Testis (tissue), 2 donors: ENCODE measurements at regions not wholly inside any gene's neighbourhood (a gene's known extent, or its start where the extent isn't known, plus 50 kb on each side); places are given as distances from the start of the nearest gene placed in this dataset.

Source experiments
- POLR2A ChIP-seq: fragments of 450-650 bp; IDR thresholded peaks from one replicate; pipeline ENCODE4 v1.6.1; 2017; ENCODE audit warnings: antibody characterized with exemption, mild to moderate bottlenecking, moderate library complexity
- TF ChIP-seq, protein P1 (sequence below), 3 experiments: fragments of 450-650 bp in 2 of 3; fragments of 200-600 bp in 1 of 3; sonication (generic) in 1 of 3; IDR thresholded peaks; one replicate each; pipeline ENCODE4 v1.5.1; 2016 to 2019; ENCODE audit warnings: antibody characterized with exemption in 3 of 3, mild to moderate bottlenecking in 2 of 3, moderate library complexity in 1 of 3

GRCh38 chr6:113802779-113803178 lies 54.4 kb upstream of the MARCKS start:
- TF ChIP-seq, protein P1, sequence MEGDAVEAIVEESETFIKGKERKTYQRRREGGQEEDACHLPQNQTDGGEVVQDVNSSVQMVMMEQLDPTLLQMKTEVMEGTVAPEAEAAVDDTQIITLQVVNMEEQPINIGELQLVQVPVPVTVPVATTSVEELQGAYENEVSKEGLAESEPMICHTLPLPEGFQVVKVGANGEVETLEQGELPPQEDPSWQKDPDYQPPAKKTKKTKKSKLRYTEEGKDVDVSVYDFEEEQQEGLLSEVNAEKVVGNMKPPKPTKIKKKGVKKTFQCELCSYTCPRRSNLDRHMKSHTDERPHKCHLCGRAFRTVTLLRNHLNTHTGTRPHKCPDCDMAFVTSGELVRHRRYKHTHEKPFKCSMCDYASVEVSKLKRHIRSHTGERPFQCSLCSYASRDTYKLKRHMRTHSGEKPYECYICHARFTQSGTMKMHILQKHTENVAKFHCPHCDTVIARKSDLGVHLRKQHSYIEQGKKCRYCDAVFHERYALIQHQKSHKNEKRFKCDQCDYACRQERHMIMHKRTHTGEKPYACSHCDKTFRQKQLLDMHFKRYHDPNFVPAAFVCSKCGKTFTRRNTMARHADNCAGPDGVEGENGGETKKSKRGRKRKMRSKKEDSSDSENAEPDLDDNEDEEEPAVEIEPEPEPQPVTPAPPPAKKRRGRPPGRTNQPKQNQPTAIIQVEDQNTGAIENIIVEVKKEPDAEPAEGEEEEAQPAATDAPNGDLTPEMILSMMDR (IDR thresholded peaks at IDR 0.05): no peak
- no peak for TF ChIP-seq POLR2A
